Panc1 (cell line): ENCODE measurements at regions not wholly inside any gene's neighbourhood (a gene's known extent, or its start where the extent isn't known, plus 50 kb on each side); places are given as distances from the start of the nearest gene placed in this dataset.

Experiments
- ATAC-seq: fragments of 200-7000 bp; cut with Tn5 transposase; 2 replicates; pipeline ENCODE4 v1.9.1; 2020; ENCODE audit warnings: mild to moderate bottlenecking, moderate library complexity
- BruUV-seq: library from RNA; stranded (reverse); fragments of 400-500 nt; replicated peaks from 2 replicates; lab custom pipeline; 2021; lab: Mats Ljungman, UMichigan
- CTCF ChIA-PET: fragments of 300-600 bp; sonication (Branson Sonifier 250); formaldehyde crosslinking; loops from one replicate; lab custom pipeline; 2022; ENCODE audit warnings: antibody characterized with exemption; lab: Charles Lee
- POLR2A ChIA-PET: fragments of 300-600 bp; sonication (Branson Sonifier 250); formaldehyde crosslinking; loops from one replicate; lab custom pipeline; 2022; ENCODE audit warnings: antibody characterized with exemption; lab: Charles Lee
- DNase-seq: peaks from one replicate; pipeline ENCODE4 v3.0.0-alpha.2; 2010; ENCODE audit warnings: low read depth, low spot score
- H3K27ac ChIP-seq: 2 replicates; pipeline ENCODE4 v1.5.1; 2011; ENCODE audit warnings: mild to moderate bottlenecking, low read length, inconsistent platforms
- H3K27me3 ChIP-seq: fragments of 200-500 bp; sonication (Bioruptor generic); 2 replicates; pipeline ENCODE4 v1.6.0; 2014; ENCODE audit warnings: low read length, inconsistent platforms; ENCODE audit not compliant: control insufficient read depth, insufficient read depth
- H3K36me3 ChIP-seq: fragments of 200-500 bp; sonication (Bioruptor generic); 2 replicates; pipeline ENCODE4 v1.5.1; 2014; ENCODE audit warnings: inconsistent platforms, mild to moderate bottlenecking, low read length, moderate library complexity; ENCODE audit not compliant: control insufficient read depth, insufficient read depth
- H3K4me1 ChIP-seq: 2 replicates; pipeline ENCODE4 v1.5.1; 2011; ENCODE audit warnings: inconsistent platforms, mild to moderate bottlenecking, low read length, moderate library complexity; ENCODE audit not compliant: control insufficient read depth, insufficient read depth
- H3K4me3 ChIP-seq, 2 experiments: 2 replicates each; pipeline ENCODE4 v1.5.1; 2011 to 2012; ENCODE audit warnings: low read depth in 2 of 2, low read length in 2 of 2, mild to moderate bottlenecking in 2 of 2, inconsistent platforms in 1 of 2, moderate library complexity in 1 of 2
- H3K9me3 ChIP-seq: fragments of 200-500 bp; sonication (Bioruptor generic); 2 replicates; pipeline ENCODE4 v1.5.1; 2014; ENCODE audit warnings: low read depth, mild to moderate bottlenecking, inconsistent platforms, low read length, moderate library complexity; ENCODE audit not compliant: control insufficient read depth, insufficient read depth
- POLR2AphosphoS5 ChIP-seq: IDR thresholded peaks from 2 replicates; pipeline ENCODE4 v1.6.1; 2012; ENCODE audit warnings: mild to moderate bottlenecking, low read depth, low read length, moderate library complexity
- REST ChIP-seq, 2 experiments: IDR thresholded peaks; 2 replicates each; pipeline ENCODE4 v1.6.1; 2011 to 2012; ENCODE audit warnings: low read depth in 2 of 2, control low read depth in 1 of 2, low read length in 1 of 2, mild to moderate bottlenecking in 1 of 2, moderate library complexity in 1 of 2; ENCODE audit not compliant: insufficient read depth in 1 of 2
- SIN3A ChIP-seq: IDR thresholded peaks from 2 replicates; pipeline ENCODE4 v1.6.1; 2012; ENCODE audit warnings: low read depth, mild to moderate bottlenecking, low read length, moderate library complexity, borderline replicate concordance; ENCODE audit not compliant: insufficient read depth
- TCF7L2 ChIP-seq: IDR thresholded peaks from 2 replicates; pipeline ENCODE4 v1.6.1; 2011; ENCODE audit warnings: mild to moderate bottlenecking, low read depth, low read length, inconsistent platforms
- in situ Hi-C: cut with HindIII; loops from 2 replicates; pipeline ENCODE4 v1.10.0; 2016; ENCODE audit warnings: low sequenced_read_pairs, low pct_unique_long_range_greater_than_20kb
- intact Hi-C: fragments of 100-400 bp; cut with micrococcal nuclease; formaldehyde crosslinking; loops from one replicate; pipeline ENCODE4 v1.10.0; 2022; ENCODE audit not compliant: unreplicated experiment
- TF ChIP-seq, protein P1 (sequence below): fragments of 450-650 bp; IDR thresholded peaks from 2 replicates; pipeline ENCODE4 v1.5.1; 2017; ENCODE audit warnings: mild to moderate bottlenecking

GRCh38 chr13:106113796-106114195, 421.7 kb downstream of the EFNB2 start:
- no peaks in the 10 kb centered on the region for H3K27me3 ChIP-seq
- no peak for ATAC-seq
- H3K9me3 ChIP-seq: no peaks in the 10 kb centered on the region
- ChIA-PET CTCF (no interaction called here), POLR2A (no interaction called here)
- BruUV-seq: no TSS peak
- no peaks in the 10 kb centered on the region for H3K4me1 ChIP-seq
- H3K4me3 ChIP-seq: no peak overlapping the region
- intact Hi-C loops: no loop called here
- H3K27ac ChIP-seq: no peak overlapping the region
- TF ChIP-seq SIN3A: no peak
- TF ChIP-seq REST (IDR thresholded peaks at IDR 0.05; ENCODE audit: insufficient read depth in 1 of 2, low read depth in 2 of 2, low read length in 1 of 2): no peak
- TF ChIP-seq POLR2AphosphoS5: no peak
- TF ChIP-seq, protein P1, sequence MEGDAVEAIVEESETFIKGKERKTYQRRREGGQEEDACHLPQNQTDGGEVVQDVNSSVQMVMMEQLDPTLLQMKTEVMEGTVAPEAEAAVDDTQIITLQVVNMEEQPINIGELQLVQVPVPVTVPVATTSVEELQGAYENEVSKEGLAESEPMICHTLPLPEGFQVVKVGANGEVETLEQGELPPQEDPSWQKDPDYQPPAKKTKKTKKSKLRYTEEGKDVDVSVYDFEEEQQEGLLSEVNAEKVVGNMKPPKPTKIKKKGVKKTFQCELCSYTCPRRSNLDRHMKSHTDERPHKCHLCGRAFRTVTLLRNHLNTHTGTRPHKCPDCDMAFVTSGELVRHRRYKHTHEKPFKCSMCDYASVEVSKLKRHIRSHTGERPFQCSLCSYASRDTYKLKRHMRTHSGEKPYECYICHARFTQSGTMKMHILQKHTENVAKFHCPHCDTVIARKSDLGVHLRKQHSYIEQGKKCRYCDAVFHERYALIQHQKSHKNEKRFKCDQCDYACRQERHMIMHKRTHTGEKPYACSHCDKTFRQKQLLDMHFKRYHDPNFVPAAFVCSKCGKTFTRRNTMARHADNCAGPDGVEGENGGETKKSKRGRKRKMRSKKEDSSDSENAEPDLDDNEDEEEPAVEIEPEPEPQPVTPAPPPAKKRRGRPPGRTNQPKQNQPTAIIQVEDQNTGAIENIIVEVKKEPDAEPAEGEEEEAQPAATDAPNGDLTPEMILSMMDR: no peak
- TF ChIP-seq TCF7L2: no peak
- in situ Hi-C loops: no loop called here
- no peak for DNase-seq
- H3K36me3 ChIP-seq: no peaks in the 10 kb centered on the region

- ATAC-seq: no peak
- no peaks in the 10 kb centered on the region for H3K36me3 ChIP-seq
- intact Hi-C loops: no loop called here
- no peak overlapping the region for H3K4me3 ChIP-seq
- no peak for DNase-seq
- H3K4me1 ChIP-seq: no peaks in the 10 kb centered on the region
- ChIA-PET POLR2A (no interaction called here), CTCF (no interaction called here)
- no peak for TF ChIP-seq SIN3A
- no peak for TF ChIP-seq REST (IDR thresholded peaks at IDR 0.05; ENCODE audit: insufficient read depth in 1 of 2, low read depth in 2 of 2, low read length in 1 of 2)
- TF ChIP-seq TCF7L2: no peak
- TF ChIP-seq POLR2AphosphoS5: no peak
- TF ChIP-seq, protein P1: no peak
- BruUV-seq: no TSS peak
- no peaks in the 10 kb centered on the region for H3K27me3 ChIP-seq
- no peak overlapping the region for H3K27ac ChIP-seq
- in situ Hi-C loops: no loop called here
- no peaks in the 10 kb centered on the region for H3K9me3 ChIP-seq
These were observed 423.3 kb downstream of the EFNB2 start for GRCh38 chr13:106112191-106112590.
